GM19395 (cell line): ENCODE measurements at regions not wholly inside any gene's neighbourhood (a gene's known extent, or its start where the extent isn't known, plus 50 kb on each side); places are given as distances from the start of the nearest gene placed in this dataset.
A peak's percentile ranks its signal among the peaks of the same experiment; 100 is the strongest.

Source experiments
- ATAC-seq: cut with Tn5 transposase; IDR thresholded peaks from one replicate; pipeline ENCODE4 v1.9.1; 2021; ENCODE audit warnings: mild to moderate bottlenecking, moderate library complexity; ENCODE audit not compliant: unreplicated experiment

DNA sequence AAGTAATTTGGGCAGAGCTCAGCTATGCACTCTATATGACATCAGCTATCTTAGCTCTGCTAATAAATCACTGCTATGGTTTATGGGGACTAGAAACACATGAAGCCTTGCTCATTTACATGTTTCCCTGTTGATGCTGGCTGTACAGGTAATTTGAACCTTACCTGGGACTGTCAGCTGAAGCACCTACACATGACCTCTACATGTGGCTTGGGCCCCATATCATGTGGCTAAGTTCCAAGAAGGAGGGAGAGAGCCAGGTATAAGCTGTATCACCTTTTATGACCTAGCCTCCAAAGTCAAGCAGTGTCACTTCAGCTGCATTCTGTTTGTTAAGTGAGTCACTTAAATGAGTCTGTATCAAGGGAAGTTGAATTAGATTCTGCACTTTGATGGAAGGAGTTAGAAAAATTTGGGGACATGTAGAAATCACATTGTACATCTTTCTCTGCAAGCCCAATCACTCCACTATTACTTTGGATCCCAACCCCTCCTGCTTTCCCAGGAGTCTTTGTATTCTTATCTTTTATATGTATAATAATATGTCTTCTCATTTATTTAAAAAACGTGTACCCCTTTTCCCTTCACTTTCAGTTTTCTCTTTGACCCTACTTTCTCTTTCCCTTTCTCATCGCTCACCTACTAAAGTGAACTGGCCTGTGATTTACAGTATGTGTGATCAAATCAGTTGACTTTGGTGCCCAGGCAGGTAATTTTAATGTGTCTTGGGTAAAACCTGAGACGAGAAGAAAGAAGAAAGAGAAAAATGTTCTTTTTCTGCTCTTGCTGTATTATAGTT lies 53.4 kb upstream of the PRKACB start:
- ATAC-seq, result peak; percentile 80

DNA sequence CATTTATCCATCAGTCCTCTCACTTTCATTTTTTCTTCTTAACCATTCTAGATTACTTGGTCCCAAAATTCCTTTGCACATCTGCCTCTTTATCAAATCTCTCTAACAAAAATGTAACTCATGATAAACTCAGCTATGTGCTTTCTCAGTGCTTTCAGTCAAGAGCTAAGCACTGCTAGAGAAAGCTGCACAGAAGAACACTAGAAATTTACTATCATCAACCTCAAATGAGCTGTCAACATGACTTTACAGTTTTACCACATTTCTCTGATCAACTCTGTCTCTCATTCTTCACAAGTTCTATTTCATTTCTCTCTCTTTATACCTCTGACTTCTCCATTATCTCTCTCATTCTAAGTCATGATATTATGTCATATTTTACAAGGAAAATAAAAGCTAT lies 54.2 kb upstream of the PRKACB start:
- ATAC-seq, result no peak

DNA sequence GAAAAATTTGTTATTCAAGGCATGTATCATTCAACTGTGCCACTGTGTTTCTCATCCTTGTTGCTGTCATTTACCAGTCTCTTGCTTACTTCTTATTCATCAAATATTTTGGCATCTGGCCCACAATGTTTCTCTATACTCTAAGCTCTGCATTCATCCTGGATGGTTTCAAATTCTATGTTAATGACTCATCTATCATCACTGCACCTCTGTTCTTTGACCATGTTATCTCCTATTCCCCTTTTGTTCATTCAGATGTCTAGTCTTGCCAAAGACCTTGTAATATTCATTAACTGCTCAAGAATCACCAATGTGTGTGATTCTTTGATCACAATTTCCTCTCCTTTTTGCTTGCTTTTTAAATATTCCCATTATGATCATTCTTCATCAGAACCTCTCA lies 54.6 kb upstream of the PRKACB start:
- ATAC-seq, result no peak

DNA sequence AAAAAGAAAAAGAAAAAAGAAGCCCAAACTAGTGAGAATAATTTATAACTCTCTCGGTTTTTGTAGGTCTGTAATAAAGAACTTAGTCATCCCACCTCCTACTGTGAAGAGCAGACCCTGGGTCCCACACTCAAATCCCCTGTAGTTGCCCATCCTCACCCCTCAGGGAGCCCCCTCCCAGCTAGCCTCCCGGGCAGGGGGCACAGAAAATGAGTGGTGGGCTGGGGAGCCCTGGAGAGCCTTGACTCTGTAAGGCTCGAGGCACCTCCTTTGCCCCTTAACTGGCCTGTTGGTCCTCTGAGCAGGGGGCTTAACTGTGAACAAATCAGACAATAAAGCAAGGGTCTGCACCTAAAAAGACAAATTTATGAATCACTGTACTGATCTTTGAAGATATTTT lies 57.5 kb upstream of the PRKACB start:
- no peak for ATAC-seq

DNA sequence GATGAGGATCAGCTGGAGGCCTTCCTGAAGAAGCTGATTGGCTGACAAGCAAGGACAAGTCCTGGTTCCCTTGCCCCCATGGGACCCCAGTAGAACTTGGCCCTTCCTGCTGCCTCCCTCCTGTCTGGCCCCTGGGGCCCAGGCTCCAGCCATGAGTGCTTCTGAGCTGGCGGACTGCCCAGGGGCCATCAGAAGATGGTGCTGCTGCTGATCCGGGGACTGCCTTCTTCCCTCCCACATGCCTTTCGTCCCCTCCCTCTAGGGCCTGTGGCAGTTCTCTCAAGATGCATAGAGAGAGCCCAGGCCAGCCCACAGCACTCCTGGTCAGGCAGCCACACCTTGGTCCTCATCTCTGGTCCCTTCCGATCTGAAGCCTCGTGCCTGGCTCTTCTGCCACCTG lies 57.9 kb upstream of the PRKACB start:
- no peak for ATAC-seq

DNA sequence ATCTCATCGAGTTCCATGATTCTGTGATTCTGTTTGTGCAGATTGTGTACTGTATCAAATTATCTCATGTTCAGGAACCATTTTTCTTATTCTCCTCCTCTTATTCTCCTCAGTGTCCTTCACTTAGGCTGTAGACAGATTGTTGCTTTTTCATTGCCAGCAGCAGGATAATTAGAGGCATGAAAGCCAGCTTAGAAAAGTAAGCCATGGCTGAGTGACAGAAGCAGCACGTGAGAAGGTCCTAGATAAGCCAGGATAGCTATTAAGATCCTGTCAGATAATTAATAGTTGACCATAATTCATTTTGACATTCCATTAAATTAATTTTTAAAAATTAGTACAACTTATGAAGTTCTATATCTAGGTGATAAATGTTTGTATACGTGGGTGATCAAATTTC lies 60.8 kb upstream of the PRKACB start:
- ATAC-seq, result no peak

DNA sequence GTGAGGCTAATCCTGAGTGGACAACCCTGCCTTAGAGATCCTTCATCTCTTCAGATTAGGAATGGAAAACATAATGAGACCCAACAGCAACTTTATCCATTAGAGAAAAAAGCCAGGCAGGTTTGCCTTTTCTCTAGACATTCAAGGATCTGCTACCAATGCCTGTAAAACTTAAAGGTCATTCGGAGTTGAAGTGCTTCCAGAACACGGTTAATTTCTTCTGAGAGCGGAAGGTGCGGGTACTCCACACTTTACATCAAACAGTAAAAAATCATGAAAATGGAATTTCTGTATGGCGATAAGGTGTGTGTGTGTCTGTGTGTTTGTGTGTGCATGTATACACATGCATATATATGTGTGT lies 65.2 kb upstream of the PRKACB start:
- ATAC-seq, result no peak

DNA sequence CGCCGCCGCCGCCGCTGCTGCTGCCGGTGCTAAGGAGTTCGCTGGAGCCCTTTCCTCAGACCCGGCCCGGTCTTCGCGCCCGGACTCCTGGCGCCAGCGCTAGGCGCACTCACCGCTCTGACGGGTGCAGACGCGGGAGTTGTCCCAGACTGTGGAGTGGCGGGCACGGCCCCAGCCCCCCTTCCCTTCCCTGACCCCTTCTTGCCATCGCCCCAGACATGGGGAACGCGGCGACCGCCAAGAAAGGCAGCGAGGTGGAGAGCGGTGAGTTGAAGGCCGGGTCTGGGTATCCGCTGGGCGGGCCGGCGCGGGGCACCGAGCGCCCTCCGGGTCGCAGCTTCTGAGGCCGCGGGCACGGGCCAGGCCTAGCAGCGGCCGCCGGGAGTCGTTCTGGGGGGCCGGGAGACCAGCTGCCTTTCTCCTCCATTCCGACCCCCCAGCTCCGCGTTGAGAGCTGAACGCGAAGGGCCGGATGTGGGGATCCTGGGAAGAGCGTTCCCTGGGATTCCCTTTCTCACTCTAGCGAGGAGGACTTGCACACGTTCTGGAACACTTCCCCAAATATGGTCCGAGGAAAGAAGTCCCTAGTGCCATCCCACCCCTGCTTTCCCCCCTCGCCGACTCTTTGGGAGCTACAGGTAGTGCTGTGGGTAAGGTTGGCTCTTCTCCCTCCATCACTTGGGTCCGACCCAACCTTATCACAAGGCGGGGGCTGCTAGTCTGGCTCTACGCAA lies 65.8 kb upstream of the PRKACB start:
- ATAC-seq, result peak; percentile 48

DNA sequence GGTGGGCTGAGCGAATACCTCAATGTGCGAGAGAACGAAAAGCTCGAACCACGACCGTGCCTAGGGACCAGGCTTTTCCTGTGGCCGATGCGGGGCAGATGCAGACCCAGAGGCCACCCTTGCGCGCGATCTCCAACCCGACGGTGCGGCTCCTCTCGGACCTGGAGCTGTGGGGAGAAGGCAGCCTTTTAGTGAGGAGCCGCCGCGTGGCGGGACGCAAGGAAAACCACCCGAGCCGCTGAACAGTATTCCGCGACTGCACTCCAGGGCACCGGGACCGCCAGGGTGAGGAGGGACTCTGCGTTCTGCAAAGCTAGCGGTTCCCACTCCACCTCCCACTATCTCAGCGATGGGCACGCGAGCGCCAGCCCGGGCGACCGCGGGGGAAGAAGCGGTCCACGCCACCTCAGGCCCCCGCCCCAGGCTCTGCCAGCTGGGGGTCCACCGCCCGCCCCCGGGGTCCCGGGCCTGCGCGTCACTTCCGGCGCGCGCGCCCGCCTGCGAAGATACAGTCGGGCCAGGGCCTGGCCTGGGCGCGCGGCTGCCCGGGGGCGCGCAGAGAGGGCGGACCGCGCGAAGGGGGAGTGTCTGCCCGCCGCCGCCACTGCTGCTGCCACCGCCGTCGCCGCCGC lies 66.5 kb upstream of the PRKACB start:
- peak; percentile 91 for ATAC-seq

DNA sequence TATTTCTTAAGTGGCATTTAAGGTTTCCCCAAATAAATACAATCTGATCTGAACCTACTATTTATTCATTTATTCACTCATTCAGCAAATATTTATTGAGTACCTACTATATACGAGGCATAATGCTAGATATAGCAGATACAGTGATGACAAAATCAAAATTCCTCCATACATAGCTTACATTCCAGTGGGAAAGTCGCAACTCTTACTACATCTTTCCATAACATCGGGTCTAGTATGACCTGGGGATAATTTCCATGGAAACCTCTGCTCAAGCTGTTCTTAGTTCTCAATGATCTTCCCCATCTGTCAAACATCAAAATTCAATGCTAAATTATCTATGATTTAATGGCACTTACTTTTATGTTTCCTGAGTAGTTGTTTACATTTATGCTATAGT lies 70.8 kb upstream of the PRKACB start:
- no peak for ATAC-seq

DNA sequence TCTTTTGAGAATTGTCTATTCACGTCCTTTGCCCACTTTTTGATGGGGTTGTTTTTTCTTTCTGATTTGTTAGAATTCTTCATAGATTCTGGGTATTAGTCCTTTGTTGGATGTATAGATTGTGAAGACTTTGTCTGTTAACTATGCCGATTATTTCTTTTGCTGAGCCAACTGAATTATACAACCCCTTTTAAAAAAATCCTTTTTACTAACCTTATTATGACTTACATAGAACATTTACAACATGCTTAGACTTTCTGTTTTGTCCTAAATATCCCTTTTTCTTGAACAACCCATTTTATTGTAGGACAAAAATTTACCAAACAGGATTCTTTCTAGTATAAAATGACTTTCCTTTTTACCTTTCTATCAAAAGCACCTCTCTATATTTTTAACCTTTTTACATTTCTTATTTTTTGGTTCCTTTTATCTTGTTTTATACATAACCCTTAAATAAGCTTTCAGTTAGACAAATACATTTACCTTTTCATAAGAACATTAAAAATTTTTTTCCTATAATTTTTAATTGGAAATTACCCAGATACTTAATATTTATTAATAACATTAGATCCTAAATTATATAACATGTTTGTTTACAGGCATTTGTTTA lies 70.4 kb upstream of the TTLL7 start:
- ATAC-seq, result no peak

DNA sequence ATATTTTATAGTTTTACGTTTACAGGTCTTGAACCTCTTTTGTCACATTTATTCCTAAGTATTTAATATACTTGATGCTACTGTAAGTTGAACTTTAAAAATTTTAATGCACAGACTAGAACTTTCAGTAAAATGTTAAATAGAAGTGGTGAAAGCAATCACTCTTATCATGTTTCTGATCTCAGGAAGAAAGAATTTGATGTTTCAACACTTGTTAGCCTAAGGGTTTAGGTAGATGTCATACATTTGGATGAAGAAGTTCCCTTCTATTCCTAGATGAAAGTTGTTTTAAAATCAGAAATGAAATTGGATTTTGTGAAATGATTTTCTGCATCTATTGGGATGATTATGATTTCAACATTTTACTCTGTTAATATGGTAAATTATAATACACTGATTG lies 63.6 kb upstream of the TTLL7 start:
- ATAC-seq, result no peak

DNA sequence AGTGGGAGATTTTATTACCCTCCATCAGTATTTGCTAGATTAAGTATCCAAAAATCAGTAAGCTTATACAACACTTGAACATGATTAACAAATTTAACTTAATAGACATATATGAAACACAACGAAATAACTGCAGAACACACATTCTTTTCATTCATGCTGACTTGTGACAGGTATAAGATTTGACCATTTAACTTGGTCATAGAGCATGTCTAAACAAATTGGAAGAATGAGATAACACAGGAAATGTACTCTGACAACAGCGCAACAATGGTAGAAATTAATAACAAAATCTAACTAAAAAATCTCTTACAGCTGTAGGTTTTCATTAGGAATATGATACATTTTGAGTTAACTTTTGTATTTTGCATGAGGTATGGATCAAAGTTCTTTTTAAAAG lies 62.4 kb upstream of the TTLL7 start:
- ATAC-seq, result no peak

DNA sequence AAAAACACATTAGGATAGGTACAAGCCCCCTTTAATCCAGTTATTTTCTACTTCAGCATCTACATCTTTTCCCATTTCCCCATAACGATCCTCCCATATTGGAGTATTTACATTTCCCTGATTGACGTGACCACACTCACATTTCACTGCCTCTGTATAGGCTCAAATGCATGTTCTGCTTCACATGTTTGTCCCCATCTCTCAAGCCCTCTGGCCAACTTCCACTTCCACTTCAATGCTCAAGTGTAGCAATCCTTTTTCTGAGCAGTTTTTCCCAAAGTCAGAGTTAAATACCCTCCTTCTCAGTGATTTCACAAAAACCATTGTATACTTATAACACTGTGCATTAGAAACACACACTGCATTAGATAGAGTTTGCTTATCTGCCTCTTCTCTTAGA lies 61.8 kb upstream of the TTLL7 start:
- no peak for ATAC-seq

DNA sequence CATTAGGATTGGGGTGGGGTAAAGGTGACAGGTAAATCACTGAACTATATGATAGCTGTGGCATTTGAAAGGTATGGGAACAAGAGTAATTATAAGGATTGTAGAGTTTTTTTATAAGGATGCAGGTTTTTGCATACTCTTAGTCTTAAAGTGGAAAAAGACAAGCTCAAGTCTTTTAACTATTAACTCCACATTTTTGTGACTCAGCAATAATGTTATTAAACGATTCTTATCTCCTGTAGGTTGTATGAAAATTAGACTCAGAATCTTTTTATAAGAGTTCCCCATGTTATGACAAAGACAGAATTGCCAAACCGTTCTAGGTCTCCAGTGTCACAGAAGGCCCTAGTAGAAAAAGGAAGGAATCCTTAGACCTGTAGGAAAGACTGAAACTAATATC lies 49.9 kb upstream of the TTLL7 start:
- no peak for ATAC-seq
